ENCODE measurements at regions not wholly inside any gene's neighbourhood (a gene's known extent, or its start where the extent isn't known, plus 50 kb on each side); places are given as distances from the start of the nearest gene placed in this dataset.

DNA sequence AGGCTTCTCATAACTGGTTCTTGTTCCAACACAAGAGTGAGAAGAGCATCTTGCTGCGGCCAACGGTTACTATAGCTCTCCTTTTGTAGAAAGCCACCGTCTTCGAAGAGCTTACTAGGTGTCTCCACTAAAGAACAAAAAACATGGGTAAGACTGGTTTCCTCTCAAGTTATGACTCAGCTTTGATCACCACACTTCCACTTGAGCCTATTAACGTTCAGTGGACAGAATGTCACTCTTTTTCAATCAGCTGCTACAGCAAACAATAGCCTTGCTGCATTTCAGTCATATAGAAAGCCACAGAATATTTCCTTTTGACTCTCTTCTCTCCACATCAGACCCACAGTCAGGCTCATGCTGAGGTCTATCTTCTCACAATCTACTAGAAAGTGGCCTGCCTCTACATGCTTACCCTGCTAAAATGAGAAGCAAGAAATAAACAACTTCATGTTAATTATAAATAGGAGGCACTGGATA, 243.5 kb upstream of the PREP start:
- no peak for DNase-seq

DNA sequence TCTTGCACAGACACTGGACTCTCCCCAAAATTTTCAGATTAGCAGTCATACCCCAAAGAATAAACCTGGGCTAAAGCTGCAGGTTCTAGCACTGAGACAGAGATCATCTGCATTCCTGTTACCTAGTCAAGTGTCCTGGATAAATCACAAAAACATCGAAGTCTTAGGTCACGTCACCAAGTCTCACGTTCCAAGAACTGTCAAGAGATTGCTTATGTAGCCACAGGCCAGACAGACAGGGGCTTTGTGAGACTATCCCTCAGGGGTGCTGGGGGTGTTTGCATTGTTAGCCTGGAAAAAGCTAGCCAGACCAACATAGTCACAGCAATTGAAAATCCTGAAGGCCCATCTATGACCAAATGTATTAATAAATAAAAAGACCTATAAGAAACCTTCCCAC, 243.1 kb upstream of the PREP start:
- no peak for DNase-seq

DNA sequence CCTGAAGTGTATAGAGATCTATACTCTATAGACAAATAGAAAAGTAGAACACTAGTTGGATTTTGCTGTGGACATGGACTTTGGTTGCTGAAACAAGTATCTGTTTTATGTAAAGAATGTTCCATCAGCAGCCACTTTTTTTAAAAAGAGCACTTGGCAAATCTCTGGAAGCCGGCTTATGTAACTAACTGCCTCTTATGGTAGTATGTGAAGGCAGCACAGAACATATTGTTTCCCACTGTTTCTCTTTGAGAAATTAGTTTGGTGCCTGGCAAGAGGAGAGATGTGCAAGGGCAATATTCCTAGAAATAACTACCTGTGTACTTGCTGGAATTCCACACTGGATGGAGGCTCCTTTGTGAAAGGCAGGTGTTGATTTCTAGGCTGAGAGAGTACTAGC, 242.3 kb upstream of the PREP start:
- DNase-seq: no peak

DNA sequence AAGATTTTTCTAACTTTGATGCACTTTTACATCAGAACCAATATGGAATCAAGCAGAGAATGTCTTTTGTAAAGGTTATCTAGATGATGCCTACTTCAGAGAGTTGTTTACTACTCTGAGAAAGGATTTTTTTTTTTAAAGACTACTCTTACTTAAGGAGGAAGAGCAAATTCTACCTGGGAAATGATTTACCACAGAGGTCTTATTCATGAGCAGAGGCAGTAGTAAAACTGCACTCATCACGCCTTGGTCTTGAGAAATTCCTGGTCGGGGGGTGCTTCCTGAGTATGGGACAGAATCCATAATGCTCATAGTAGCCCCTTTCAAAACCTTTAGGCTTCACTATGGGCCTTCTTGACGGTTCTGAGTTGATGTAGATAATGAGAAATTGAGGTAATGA, 241.8 kb upstream of the PREP start:
- no peak for DNase-seq

DNA sequence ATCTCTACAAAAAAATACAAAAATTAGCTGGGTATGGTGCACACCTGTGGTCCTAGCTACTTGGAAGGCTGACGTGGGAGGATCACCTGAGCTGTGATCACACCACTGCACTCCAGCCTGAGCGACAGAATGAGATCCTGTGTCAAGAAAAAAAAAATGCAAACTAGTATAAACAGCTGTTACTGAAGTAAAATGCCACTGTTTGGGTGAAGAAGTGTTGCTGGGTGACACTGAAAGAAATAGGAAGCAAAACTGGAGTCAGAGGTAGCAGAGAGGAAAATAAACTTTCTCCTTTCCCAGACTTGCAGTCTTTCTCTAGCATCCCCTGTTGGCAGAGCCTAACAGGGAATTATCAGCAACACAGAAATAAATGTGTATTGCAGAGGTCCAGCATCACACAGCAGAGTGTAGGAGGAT, 241.2 kb upstream of the PREP start:
- no peak for DNase-seq

DNA sequence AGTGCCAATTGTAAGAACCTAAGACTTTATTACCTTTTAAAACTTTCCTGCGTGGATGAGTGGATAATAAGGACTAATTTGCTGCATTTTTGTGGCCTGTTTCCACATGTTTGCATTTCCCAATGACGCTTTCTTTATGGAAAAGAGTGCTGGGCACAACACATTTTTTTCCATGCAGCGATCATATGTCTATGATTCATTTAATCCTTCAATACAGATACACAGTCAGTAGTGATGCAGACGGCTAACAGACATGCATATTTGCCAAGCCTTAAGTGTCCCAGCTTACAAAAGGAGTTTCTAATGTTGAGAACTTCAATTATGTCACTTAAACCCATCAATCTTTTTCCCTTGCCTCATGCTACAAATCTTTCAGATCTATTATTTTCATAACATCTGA, 239.8 kb upstream of the PREP start:
- peak; percentile 69 for DNase-seq

DNA sequence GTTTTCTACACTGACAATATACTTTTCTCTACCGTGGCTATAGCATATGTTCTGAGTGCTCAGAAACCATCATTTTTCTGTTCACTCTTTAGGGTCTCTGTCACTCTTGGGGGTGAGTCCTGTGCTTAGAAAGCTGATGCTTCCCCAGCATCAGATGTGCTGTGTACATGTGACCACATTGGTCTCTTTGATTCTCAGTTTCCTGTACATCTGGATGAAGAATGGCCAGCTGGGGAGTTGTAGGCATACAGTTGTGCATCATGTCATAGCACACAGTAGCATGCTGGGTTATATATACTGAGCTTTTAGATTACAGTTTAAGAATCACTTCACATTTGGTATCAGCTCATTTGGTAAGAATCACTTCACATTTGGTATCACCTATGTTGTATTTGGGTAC, 238.6 kb upstream of the PREP start:
- DNase-seq: no peak

DNA sequence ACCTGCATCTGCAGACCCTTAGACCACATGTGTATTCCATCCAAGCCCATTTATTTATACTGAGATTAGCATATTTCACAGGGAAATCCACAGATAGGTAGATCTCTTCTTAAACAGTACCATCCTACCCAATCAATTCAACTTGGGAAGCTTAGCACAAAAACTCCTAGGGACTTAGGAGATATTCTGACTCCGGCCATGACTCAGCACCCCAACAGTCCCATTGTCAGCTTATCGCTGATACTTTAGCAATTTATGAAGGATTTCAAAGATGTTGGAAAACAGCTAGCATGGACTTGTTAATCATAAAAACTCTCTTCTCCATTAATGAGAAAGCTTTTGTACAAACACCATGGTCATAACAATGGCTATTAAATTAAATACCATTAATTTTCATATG, 236.2 kb upstream of the PREP start:
- no peak for DNase-seq

DNA sequence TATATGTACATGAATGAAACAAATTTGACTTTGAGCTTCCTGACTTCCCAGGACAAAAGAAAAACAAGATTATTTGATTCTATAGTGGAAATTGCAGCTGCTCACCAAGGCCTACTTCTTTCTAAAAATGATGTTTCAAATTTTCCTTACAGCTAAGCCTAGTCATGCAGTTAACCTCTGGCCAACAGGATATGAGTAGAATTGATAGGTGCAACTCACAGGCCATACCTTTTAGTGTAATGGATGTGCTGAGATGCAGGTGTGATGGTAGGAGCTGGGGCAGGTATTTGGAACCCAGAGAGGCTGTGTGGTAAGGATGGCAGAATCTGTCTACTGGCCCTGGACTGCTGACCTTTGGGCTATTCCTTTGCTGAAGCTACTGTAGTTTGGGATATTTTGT, 230.9 kb upstream of the PREP start:
- DNase-seq: no peak

DNA sequence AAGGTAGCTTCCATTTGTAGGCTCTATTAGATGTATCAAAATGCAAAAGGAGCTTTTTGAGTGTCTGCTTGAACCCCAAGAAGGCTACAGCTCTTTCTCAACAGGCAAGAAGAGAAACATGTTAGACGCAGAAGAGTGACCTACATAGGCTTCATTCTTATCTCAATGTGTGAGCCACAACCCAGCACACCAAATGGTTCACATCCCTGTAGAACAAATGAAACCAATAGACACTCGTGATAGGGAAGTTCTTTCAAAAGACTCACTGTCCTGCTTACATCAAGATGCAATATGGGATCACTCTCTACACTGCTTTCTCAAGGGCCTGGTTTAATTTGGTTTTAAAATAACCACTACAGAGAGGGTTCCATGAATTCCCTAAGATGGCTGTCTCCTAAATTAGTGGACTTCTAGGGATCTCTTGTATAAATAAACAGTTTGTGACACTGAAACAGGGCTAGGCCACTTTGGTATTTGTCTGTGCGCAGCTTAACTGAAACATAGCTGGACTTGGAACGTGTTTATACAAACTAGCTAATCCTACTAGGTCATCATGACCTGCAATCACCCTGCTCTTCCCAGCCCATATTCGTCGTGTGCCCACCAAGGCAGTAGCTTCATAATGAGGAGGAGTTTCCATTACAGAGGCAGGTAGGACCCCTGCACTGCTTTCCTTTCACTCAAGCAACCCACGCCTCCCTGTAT, 225.4 kb upstream of the PREP start:
- no peak for DNase-seq

DNA sequence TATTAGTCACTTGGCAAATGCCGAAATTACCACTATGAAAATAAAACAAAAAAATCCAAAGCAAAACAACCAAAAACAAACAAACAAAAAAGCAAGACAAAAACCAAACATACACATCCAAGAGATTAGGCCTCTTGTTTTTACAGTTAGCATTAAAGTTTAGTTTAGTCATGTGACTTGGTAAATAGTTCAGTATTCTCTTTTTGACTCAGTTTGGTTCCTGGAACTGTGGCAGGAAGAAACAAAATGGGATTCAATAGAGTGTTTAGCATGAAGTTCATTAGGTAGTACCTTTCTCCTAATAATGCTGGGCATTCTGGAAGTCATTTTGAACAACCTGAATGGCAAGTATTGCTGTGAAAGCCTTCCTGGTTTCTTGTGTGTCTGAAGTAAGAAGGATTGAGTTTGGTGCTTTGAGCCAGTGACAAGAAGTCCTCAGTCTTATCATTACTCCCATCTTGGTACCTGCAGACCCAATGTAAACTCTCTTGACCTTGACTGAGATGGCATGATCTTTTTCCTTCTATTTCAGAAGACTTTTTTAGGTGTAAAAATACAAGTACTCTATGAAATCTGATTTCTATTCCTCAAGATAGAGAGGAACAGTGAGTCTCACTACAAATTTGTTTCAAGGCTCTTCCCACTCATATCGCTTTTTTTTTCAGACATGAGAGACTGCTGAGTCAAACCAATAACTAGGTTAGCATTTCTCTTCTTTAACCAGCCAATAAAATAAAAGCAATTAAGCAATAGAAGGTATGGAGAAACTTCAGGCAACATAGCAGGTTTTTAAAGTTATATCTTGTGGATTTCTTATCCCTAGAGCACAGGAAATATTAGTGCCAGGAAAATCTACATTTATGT, 223.6 kb upstream of the PREP start:
- DNase-seq: no peak

DNA sequence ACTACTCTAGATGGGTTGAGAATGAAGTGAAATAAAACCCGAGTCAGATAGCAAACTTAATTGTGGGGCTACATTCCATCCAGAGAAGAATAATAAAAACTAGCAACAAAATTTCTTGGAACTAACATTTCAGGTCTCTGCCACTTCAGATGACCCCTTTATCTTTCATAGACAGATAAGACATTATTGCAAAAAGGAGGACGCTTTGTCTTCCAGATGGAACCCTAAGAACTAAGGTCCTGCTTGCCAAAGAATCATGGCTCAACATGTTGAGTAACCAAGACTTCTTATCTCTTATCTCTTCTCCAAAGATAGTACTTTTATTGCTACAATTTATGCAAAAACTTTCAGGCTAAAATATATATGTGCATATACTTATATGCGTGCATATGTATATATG, 221.1 kb upstream of the PREP start:
- DNase-seq: no peak

DNA sequence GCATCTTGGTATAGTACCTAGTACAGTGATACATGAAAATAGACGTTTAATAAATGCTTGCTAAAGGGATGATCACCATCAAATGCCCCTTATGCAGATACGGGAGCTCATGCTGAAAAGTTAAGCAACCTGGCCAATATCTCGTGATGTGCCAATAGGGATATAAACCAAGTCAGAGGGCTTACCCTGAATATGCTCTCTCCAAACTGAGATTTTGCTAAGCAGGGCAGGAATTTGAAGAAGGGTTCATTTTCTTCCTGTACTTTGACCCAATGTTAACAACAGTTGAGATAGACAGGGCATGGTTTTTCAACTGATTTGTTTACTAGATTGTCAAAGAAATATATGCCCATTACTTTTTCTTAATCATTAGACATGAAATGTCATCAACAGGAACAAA, 219.3 kb upstream of the PREP start:
- DNase-seq: no peak

DNA sequence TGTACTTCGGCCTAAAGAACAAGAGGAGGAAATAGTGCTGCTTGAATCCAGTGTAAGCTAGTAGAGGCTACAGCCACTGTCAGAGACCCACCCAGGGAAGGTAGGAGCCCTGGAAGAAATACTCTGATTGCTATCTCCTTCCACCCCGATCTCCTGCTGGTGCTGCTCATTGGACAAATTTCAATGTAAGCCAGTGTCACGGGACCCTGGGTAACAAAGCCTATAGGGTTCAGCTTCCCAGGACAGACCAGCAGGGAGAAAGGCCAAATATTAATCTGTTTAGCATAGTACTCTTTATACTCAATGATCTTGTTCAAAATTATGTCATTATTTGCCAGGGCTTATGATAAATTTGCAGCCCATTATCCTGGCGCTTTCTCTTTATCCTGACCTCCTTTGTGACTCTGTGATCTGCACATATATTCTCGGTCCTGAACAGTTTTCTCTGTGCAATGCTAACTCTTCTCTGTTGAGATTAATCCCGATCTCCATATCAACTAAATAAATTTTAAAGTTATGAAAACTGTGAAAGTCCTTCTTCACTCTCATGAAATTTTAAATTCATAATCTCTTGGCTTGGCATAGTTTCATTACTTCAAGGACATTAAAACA, 218.8 kb upstream of the PREP start:
- no peak for DNase-seq

DNA sequence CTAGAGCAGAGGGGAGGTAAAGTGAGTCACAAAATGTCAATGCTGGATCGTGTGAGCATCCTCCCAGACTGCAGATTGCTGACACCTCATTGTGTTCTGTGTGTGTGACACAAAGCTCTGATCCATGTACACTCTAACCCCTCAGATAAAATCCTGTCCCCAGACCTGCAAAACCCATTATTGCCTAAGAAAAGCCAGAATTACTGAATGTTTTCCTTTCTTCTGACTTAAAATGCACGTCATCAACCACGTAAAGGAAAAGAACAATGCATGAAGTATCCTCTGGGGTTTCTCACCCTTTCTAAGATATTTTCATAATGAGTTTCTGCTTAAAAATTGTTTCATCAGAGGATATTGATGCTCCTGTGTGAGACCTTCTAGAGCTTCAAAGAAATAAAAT, 218.0 kb upstream of the PREP start:
- DNase-seq: no peak

DNA sequence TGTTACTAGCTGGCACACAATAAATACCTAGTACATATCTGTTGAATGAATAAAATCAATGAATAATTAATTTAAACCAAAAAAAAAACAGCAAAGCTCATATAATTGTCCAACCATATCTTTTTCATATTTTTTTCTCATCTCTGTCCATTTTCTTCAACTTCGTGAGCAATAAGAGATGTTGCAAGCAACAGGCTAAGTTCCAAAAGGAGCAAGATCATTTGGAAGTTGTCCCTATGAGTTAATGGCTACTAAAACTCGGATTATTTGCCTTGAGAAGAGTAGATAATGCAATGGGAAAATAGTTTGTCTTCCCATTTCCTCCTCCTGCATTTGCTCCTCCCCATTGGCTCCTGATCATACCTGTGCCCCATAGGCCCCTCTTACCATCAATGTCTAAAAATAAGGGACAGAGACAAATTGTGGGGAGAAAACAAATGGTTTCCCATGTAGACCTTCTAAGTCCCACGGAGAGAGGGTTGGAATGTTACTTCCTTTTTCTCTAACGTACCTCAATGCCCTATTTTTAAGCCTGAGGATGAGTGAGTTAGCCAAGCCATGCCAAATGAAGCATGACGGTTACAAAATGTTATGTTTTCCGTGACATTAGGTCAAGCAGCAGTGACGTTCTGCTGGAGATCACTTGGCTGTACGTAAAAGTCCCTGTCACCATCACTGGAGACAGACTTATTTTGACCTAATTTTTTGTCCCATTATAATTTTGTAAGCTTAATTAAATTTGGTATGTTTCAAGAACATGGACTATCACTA, 217.3 kb upstream of the PREP start:
- DNase-seq: no peak

DNA sequence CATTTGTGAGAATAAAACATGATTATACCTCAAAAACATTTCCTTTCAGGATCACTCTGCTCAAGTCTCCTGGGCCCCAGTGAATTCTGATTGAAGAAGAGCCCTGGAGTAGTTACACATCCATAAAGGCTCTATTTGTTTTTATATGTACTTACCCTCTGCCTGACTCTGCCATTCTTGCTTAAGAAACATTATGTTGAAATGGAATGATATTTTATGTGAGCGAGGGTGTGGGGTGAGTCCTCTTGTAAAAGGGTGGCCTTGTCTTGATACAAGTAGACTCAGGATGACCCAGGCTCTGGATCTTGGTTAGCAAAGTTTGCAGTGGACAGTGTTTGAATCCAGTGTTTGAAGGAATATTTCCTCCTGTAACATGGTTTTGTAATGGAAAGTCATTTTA, 215.4 kb upstream of the PREP start:
- no peak for DNase-seq

DNA sequence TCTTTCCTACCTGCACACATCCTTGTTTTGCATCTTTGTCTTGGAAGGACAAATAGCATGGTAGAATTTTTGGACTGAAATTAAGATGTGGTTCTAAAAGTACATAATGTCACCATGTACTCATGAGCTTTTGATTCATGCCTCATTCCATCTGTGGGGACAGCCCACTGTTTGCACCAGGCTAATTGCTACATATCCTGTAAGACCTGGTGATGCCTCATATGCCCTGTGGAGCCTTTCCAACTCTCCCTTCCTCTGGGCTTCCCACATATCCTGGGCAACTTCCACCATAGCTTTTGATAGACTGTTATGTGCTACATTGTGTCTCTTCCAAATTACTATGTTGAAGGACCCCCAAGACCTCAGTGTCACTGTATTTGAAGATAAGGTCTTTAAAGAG, 213.6 kb upstream of the PREP start:
- no peak for DNase-seq

DNA sequence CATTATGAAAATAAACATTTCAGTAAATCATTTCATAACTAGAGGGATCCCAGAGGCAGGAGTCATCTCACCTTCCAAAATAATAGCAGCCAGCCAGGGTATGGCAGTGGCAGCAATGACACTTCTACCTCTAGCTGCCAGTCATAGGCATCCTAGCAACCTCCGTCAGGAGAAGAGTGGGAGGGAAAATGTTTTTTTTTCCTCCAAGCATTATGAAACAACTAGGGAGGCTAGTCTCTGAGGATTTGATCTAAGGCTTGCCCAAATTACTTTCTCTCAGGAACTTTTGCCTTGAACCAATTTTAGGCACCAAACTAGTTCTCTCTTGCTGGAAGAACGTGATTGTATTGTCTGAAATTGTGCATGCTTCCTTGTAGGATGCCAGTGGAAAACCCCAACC, 208.7 kb upstream of the PREP start:
- no peak for DNase-seq

DNA sequence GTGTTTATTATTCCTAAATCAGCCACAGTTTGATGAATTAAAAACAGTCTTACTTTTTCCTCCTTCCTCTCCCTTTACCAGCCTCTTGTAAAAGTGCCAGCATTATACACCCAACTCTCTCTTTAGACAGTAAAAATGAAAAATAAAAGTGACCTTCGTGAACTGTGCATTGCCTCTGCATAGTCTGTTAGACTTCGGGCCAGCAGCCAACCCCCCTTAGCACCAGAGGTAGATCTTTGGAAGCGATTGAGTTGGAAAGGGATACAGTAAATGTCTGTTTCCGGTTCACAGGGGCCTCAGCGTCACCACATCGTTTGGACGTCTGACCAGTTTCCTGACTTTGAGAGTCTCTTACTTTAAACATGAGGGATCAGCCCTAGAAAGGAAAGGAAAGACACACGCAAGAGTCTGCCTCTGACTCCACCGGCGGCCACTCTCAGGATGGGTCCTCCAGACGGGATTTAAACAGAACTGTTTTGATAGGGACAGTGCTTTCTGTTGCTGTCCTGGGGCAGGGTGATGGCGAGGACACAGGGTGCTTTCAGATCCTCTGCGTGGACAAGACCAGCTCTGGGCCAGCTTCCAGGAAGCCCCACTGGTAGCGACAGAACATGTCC, 206.6 kb upstream of the PREP start:
- no peak for DNase-seq

DNA sequence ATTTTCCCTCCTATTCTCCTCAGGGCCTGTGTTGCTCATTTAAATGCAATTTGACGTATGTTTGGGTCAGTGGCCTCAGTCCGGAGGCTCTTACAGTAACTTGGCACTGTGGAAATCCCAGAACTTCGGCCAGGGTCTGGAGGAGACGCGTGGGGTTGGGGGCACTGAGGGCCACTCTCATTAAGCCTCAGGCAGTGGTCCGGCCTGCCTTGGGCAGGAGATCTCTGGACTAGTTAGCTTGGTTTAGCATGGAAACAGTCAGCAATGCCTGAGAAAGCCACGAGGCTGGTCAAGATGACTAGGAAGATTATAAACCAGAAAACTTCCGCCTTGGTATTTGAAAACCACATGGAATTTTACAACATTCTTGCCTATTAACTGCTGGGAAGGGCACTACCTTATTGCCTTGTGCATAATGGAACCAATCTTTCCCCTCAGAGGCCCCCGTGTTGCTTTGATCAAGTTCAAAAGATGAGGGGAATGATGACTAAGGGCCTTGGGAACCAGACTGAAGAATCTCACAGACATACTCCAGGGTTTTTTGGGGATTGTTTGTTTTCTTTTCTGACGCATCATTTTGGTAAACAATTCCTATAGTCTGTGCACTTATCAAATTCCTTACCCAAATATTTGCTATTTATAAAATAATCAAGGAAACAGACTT, 206.0 kb upstream of the PREP start:
- no peak for DNase-seq
